WTC11 (cell line): ENCODE measurements at regions not wholly inside any gene's neighbourhood (a gene's known extent, or its start where the extent isn't known, plus 50 kb on each side); places are given as distances from the start of the nearest gene placed in this dataset.

Experiments
- ATAC-seq: fragments of 200-7000 bp; cut with Tn5 transposase; 2 replicates; pipeline ENCODE4 v1.10.0; 2021; ENCODE audit warnings: mild to moderate bottlenecking, moderate library complexity
- CTCF ChIA-PET: fragments of 300-600 bp; sonication (Branson Sonifier 250); formaldehyde crosslinking; loops from one replicate; lab custom pipeline; 2021; ENCODE audit warnings: antibody characterized with exemption; lab: Charles Lee
- POLR2A ChIA-PET: fragments of 350-600 bp; sonication (Branson Sonifier 250); formaldehyde crosslinking; loops from one replicate; lab custom pipeline; 2021; ENCODE audit warnings: antibody characterized with exemption; lab: Charles Lee
- DNase-seq: peaks from one replicate; pipeline ENCODE4 v3.0.0; 2021; ENCODE audit warnings: low spot score
- H3K27ac Mint-ChIP-seq: 2 replicates; pipeline ENCODE4 v1.8.0; 2021; ENCODE audit warnings: mixed read lengths
- H3K27me3 Mint-ChIP-seq: 2 replicates; pipeline ENCODE4 v1.8.0; 2021; ENCODE audit warnings: low read depth, mild to moderate bottlenecking, moderate library complexity, mixed read lengths
- H3K36me3 Mint-ChIP-seq: 2 replicates; pipeline ENCODE4 v1.8.0; 2021; ENCODE audit warnings: mixed read lengths
- H3K4me1 Mint-ChIP-seq: 2 replicates; pipeline ENCODE4 v1.8.0; 2022; ENCODE audit warnings: mixed read lengths
- H3K4me3 Mint-ChIP-seq: 2 replicates; pipeline ENCODE4 v1.8.0; 2021; ENCODE audit warnings: mild to moderate bottlenecking, moderate library complexity, mixed read lengths
- H3K9me3 Mint-ChIP-seq: 2 replicates; pipeline ENCODE4 v1.8.0; 2021; ENCODE audit warnings: mixed read lengths
- CREM ChIP-seq: sonication (generic); formaldehyde crosslinking; IDR thresholded peaks from 2 replicates; pipeline ENCODE4 v1.8.1; 2022; ENCODE audit warnings: mild to moderate bottlenecking, missing genetic modification reagents, moderate library complexity
- ESRRA ChIP-seq: sonication (generic); formaldehyde crosslinking; IDR thresholded peaks from 2 replicates; pipeline ENCODE4 v1.8.1; 2022; ENCODE audit warnings: mild to moderate bottlenecking, missing genetic modification reagents, borderline replicate concordance
- FOXJ3 ChIP-seq: sonication (generic); formaldehyde crosslinking; IDR thresholded peaks from 2 replicates; pipeline ENCODE4 v1.9.0; 2021; ENCODE audit warnings: missing genetic modification reagents, mild to moderate bottlenecking, borderline replicate concordance
- FOXK1 ChIP-seq: sonication (generic); formaldehyde crosslinking; IDR thresholded peaks from 2 replicates; pipeline ENCODE4 v1.8.0; 2022; ENCODE audit warnings: mild to moderate bottlenecking, moderate library complexity, missing genetic modification reagents
- NR3C1 ChIP-seq: sonication (generic); formaldehyde crosslinking; conservative IDR thresholded peaks from 2 replicates; pipeline ENCODE4 v1.8.1; 2023; ENCODE audit warnings: low read depth, mild to moderate bottlenecking, missing genetic modification reagents
- SMAD3 ChIP-seq: sonication (generic); formaldehyde crosslinking; IDR thresholded peaks from 2 replicates; pipeline ENCODE4 v1.8.0; 2022; ENCODE audit warnings: missing genetic modification reagents, mild to moderate bottlenecking, borderline replicate concordance
- ZBTB21 ChIP-seq: sonication (generic); formaldehyde crosslinking; IDR thresholded peaks from 2 replicates; pipeline ENCODE4 v1.8.1; 2023; ENCODE audit warnings: mild to moderate bottlenecking, missing genetic modification reagents, borderline replicate concordance
- ZNF121 ChIP-seq: sonication (generic); formaldehyde crosslinking; IDR thresholded peaks from 2 replicates; pipeline ENCODE4 v1.8.0; 2023; ENCODE audit warnings: missing genetic modification reagents
- ZNF219 ChIP-seq: sonication (generic); formaldehyde crosslinking; IDR thresholded peaks from 2 replicates; pipeline ENCODE4 v1.8.0; 2023; ENCODE audit warnings: missing genetic modification reagents, mild to moderate bottlenecking, borderline replicate concordance
- ZNF317 ChIP-seq: sonication (generic); formaldehyde crosslinking; IDR thresholded peaks from 2 replicates; pipeline ENCODE4 v1.8.1; 2023; ENCODE audit warnings: low read depth, mild to moderate bottlenecking, moderate library complexity, missing genetic modification reagents, borderline replicate concordance
- ZNF416 ChIP-seq: fragments of 250-450 bp; sonication (Bioruptor Pico); IDR thresholded peaks from 2 replicates; pipeline ENCODE4 v1.9.0; 2021; ENCODE audit warnings: mild to moderate bottlenecking, inconsistent platforms
- TF ChIP-seq, protein P1 (sequence below): fragments of 250-450 bp; sonication (Bioruptor Pico); IDR thresholded peaks from 2 replicates; pipeline ENCODE4 v1.9.0; 2021; ENCODE audit warnings: mild to moderate bottlenecking
- TF ChIP-seq, protein P2 (sequence below): sonication (generic); formaldehyde crosslinking; conservative IDR thresholded peaks from 2 replicates; pipeline ENCODE4 v1.8.1; 2022; ENCODE audit warnings: mild to moderate bottlenecking, missing genetic modification reagents
- TF ChIP-seq, protein P3 (sequence below): sonication (generic); formaldehyde crosslinking; IDR thresholded peaks from 2 replicates; pipeline ENCODE4 v1.8.0; 2022; ENCODE audit warnings: mild to moderate bottlenecking, missing genetic modification reagents
- TF ChIP-seq, protein P4 (sequence below): fragments of 250-450 bp; sonication (Bioruptor Pico); conservative IDR thresholded peaks from 2 replicates; pipeline ENCODE4 v1.9.0; 2021; ENCODE audit warnings: mild to moderate bottlenecking
- TF ChIP-seq, protein P5 (sequence below): sonication (generic); formaldehyde crosslinking; IDR thresholded peaks from 2 replicates; pipeline ENCODE4 v1.8.1; 2023; ENCODE audit warnings: mild to moderate bottlenecking, missing genetic modification reagents, moderate library complexity
- TF ChIP-seq, protein P6 (sequence below): sonication (generic); formaldehyde crosslinking; IDR thresholded peaks from 2 replicates; pipeline ENCODE4 v1.8.1; 2023; ENCODE audit warnings: mild to moderate bottlenecking, missing genetic modification reagents, moderate library complexity
- TF ChIP-seq, protein P7 (sequence below): fragments of 250-450 bp; sonication (Bioruptor Pico); IDR thresholded peaks from 2 replicates; pipeline ENCODE4 v2.1.2; 2022; ENCODE audit warnings: mild to moderate bottlenecking, moderate library complexity
- TF ChIP-seq, protein P8 (sequence below): sonication (generic); formaldehyde crosslinking; IDR thresholded peaks from 2 replicates; pipeline ENCODE4 v1.8.0; 2022; ENCODE audit warnings: mild to moderate bottlenecking, missing genetic modification reagents

DNA sequence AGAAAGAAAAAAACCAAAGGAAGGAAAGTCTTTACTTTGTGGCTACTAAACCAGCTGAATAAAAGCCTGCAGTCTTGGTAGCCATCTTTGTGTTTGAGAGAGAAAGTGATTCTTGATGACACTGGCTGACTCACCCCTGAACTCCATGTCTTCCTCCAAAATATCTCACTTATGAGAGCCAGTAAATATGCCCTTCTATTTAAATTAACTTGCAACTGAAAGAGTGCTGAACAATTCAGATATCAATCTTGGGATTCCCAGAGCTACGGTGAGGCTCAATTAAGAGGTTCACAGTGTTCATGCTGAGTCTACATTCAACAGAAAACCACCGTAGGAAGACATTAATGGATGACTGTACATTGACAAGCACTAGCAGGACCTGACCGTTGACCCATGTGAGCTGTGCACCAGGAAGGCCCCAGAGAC, 57.9 kb downstream of the KCTD12 start:
- ATAC-seq (no peak), DNase-seq (no peak)
- H3K27me3 Mint-ChIP-seq = no peaks in the 10 kb centered on the region
- TF ChIP-seq, protein P1, sequence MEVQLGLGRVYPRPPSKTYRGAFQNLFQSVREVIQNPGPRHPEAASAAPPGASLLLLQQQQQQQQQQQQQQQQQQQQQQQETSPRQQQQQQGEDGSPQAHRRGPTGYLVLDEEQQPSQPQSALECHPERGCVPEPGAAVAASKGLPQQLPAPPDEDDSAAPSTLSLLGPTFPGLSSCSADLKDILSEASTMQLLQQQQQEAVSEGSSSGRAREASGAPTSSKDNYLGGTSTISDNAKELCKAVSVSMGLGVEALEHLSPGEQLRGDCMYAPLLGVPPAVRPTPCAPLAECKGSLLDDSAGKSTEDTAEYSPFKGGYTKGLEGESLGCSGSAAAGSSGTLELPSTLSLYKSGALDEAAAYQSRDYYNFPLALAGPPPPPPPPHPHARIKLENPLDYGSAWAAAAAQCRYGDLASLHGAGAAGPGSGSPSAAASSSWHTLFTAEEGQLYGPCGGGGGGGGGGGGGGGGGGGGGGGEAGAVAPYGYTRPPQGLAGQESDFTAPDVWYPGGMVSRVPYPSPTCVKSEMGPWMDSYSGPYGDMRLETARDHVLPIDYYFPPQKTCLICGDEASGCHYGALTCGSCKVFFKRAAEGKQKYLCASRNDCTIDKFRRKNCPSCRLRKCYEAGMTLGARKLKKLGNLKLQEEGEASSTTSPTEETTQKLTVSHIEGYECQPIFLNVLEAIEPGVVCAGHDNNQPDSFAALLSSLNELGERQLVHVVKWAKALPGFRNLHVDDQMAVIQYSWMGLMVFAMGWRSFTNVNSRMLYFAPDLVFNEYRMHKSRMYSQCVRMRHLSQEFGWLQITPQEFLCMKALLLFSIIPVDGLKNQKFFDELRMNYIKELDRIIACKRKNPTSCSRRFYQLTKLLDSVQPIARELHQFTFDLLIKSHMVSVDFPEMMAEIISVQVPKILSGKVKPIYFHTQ (CRISPR knock-in tag) = no peak
- TF ChIP-seq ESRRA (no peak), SMAD3 (no peak), FOXK1 (no peak), ZBTB21 (CRISPR knock-in tag) (no peak), ZNF121 (CRISPR knock-in tag) (no peak)
- TF ChIP-seq, protein P2, sequence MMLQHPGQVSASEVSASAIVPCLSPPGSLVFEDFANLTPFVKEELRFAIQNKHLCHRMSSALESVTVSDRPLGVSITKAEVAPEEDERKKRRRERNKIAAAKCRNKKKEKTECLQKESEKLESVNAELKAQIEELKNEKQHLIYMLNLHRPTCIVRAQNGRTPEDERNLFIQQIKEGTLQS = no peak
- TF ChIP-seq, protein P3, sequence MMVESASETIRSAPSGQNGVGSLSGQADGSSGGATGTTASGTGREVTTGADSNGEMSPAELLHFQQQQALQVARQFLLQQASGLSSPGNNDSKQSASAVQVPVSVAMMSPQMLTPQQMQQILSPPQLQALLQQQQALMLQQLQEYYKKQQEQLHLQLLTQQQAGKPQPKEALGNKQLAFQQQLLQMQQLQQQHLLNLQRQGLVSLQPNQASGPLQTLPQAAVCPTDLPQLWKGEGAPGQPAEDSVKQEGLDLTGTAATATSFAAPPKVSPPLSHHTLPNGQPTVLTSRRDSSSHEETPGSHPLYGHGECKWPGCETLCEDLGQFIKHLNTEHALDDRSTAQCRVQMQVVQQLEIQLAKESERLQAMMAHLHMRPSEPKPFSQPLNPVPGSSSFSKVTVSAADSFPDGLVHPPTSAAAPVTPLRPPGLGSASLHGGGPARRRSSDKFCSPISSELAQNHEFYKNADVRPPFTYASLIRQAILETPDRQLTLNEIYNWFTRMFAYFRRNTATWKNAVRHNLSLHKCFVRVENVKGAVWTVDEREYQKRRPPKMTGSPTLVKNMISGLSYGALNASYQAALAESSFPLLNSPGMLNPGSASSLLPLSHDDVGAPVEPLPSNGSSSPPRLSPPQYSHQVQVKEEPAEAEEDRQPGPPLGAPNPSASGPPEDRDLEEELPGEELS = no peak
- TF ChIP-seq, protein P4, sequence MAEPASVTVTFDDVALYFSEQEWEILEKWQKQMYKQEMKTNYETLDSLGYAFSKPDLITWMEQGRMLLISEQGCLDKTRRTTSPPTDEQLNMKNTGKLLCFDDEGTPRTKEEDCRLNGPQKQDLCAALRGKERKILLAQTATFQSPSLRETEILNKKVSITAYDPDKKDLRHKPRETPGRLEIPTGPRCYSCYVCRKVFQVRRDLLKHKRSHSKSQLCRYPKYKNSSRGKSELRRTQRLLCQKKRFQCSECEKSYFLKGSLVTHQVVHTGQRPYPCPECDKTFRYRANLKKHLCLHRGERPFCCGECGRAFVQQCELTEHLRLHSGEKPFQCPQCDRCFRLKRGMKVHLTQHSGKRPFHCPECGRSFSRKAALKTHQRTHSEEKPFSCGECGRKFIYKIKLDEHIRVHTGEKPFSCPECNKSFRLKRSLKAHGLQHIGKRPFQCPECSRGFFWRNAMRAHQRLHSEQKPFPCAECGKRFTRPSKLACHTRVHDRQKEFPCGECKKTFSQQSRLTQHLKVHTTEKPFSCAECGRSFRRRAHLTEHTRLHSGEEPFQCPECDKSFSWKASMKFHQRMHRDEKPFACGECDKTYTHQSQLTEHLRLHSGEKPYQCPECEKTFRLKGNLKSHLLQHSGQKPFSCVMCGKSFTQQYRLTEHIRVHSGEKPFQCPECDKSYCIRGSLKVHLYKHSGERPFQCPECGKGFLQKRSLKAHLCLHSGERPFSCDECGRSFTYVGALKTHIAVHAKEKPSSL (CRISPR knock-in tag) = no peak
- TF ChIP-seq, protein P5, sequence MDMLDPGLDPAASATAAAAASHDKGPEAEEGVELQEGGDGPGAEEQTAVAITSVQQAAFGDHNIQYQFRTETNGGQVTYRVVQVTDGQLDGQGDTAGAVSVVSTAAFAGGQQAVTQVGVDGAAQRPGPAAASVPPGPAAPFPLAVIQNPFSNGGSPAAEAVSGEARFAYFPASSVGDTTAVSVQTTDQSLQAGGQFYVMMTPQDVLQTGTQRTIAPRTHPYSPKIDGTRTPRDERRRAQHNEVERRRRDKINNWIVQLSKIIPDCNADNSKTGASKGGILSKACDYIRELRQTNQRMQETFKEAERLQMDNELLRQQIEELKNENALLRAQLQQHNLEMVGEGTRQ (CRISPR knock-in tag) = no peak
- TF ChIP-seq, protein P6, sequence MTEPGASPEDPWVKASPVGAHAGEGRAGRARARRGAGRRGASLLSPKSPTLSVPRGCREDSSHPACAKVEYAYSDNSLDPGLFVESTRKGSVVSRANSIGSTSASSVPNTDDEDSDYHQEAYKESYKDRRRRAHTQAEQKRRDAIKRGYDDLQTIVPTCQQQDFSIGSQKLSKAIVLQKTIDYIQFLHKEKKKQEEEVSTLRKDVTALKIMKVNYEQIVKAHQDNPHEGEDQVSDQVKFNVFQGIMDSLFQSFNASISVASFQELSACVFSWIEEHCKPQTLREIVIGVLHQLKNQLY (CRISPR knock-in tag) = no peak
- peaks cover 2% of the 10 kb centered on the region; the same call in 1 of the 2 replicates for H3K36me3 Mint-ChIP-seq
- peaks cover 8% of the 10 kb centered on the region for H3K9me3 Mint-ChIP-seq
- POLR2A ChIA-PET = no interaction called here
- CTCF ChIA-PET = interaction anchor here (1.2 kb wide), 1 partner anchor 57 kb away, joined by 4 read pairs; no protein-coding TSS in a partner anchor
- peaks cover 15% of the 10 kb centered on the region for H3K4me1 Mint-ChIP-seq
- no peak overlapping the region for H3K27ac Mint-ChIP-seq
- no peak overlapping the region for H3K4me3 Mint-ChIP-seq

DNA sequence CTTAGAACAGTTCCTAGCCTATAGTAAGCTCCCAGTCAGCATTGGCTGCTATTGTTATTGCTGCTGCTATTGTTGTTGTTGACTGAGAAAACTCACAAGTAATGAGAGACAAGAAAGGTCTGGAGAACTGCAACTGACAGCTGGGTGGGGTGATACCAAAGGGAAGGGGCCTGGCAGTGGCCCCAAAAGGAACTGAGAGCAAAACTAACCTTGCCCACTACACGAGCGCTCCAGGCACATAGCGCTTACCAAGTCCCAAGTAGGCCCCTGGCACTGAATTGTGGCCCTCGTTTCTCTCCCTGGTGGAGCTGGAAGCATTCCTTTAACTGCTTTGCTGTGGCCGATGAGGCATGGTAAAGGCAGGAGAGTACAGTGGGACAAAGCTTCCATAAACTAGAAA, 59.7 kb downstream of the KCTD12 start:
- Mint-ChIP-seq H3K4me3 (no peak overlapping the region), H3K27ac (no peak overlapping the region), H3K27me3 (no peaks in the 10 kb centered on the region), H3K4me1 (peaks cover 15% of the 10 kb centered on the region), H3K36me3 (peaks cover 2% of the 10 kb centered on the region), H3K9me3 (peaks cover 24% of the 10 kb centered on the region)
- POLR2A ChIA-PET = no interaction called here
- CTCF ChIA-PET = no interaction called here
- DNase-seq (no peak), ATAC-seq (no peak)
- TF ChIP-seq ZNF416 (CRISPR knock-in tag) (no peak), FOXJ3 (CRISPR knock-in tag) (no peak), CREM (CRISPR knock-in tag) (no peak), NR3C1 (CRISPR knock-in tag) (no peak), ZNF317 (CRISPR knock-in tag) (no peak), ZNF219 (CRISPR knock-in tag) (no peak)
- TF ChIP-seq, protein P7, sequence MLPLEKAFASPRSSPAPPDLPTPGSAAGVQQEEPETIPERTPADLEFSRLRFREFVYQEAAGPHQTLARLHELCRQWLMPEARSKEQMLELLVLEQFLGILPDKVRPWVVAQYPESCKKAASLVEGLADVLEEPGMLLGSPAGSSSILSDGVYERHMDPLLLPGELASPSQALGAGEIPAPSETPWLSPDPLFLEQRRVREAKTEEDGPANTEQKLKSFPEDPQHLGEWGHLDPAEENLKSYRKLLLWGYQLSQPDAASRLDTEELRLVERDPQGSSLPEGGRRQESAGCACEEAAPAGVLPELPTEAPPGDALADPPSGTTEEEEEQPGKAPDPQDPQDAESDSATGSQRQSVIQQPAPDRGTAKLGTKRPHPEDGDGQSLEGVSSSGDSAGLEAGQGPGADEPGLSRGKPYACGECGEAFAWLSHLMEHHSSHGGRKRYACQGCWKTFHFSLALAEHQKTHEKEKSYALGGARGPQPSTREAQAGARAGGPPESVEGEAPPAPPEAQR (CRISPR knock-in tag) = no peak
- TF ChIP-seq, protein P5 (CRISPR knock-in tag) = no peak
- TF ChIP-seq, protein P8, sequence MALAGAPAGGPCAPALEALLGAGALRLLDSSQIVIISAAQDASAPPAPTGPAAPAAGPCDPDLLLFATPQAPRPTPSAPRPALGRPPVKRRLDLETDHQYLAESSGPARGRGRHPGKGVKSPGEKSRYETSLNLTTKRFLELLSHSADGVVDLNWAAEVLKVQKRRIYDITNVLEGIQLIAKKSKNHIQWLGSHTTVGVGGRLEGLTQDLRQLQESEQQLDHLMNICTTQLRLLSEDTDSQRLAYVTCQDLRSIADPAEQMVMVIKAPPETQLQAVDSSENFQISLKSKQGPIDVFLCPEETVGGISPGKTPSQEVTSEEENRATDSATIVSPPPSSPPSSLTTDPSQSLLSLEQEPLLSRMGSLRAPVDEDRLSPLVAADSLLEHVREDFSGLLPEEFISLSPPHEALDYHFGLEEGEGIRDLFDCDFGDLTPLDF (CRISPR knock-in tag) = no peak
